ENCODE measurements at regions not wholly inside any gene's neighbourhood (a gene's known extent, or its start where the extent isn't known, plus 50 kb on each side); places are given as distances from the start of the nearest gene placed in this dataset.

GRCh38 chr1:219265026-219265515, 91.4 kb downstream of the LYPLAL1 start:
- no peak for DNase-seq

- no peak for DNase-seq
Measured at GRCh38 chr1:219264561-219264960, 90.9 kb downstream of the LYPLAL1 start.
